ENCODE measurements at regions not wholly inside any gene's neighbourhood (a gene's known extent, or its start where the extent isn't known, plus 50 kb on each side); places are given as distances from the start of the nearest gene placed in this dataset.

GRCh38 chr20:52536841-52537400 is 345.3 kb upstream of the ZFP64 start:
- TF ChIP-seq CTCF (IDR thresholded peaks at IDR 0.05) (no peak), EZH2 (IDR thresholded peaks at IDR 0.05; ENCODE audit: borderline replicate concordance, insufficient read depth, low read depth, low read length, poor library complexity, severe bottlenecking) (no peak)
